Breast epithelium (tissue), 4 donors: ENCODE measurements at regions not wholly inside any gene's neighbourhood (a gene's known extent, or its start where the extent isn't known, plus 50 kb on each side); places are given as distances from the start of the nearest gene placed in this dataset.

ENCODE experiments used
- DNase-seq, 2 donors: peaks; one replicate each; pipeline ENCODE4 v3.0.0-alpha.2; 2019; ENCODE audit warnings: low spot score in 2 of 2
- H3K27ac ChIP-seq, 2 donors: fragments of 200-600 bp; sonication (generic) in 1 of 2; one replicate each; pipeline ENCODE4 v1.5.1; 2016 to 2019; ENCODE audit warnings: mild to moderate bottlenecking in 1 of 2
- H3K27me3 ChIP-seq, 2 donors: fragments of 200-600 bp; sonication (generic) in 1 of 2; one replicate each; pipeline versions ENCODE4 v1.5.1 to v1.6.0; 2017 to 2019; ENCODE audit warnings: control low read depth in 1 of 2, mild to moderate bottlenecking in 1 of 2
- H3K36me3 ChIP-seq: fragments of 200-600 bp; one replicate; pipeline ENCODE4 v1.5.1; 2019
- H3K4me1 ChIP-seq, 2 donors: fragments of 200-600 bp; sonication (generic); one replicate each; pipeline ENCODE4 v1.5.1; 2016 to 2019; ENCODE audit warnings: control low read depth in 1 of 2
- H3K4me3 ChIP-seq, 3 donors: fragments of 200-600 bp; sonication (generic); 1 replicate in 2 of 3; 2 replicates in 1 of 3; pipeline ENCODE4 v1.5.1; 2016 to 2019; ENCODE audit warnings: mild to moderate bottlenecking in 3 of 3, moderate library complexity in 2 of 3
- H3K9me3 ChIP-seq, 2 donors: fragments of 200-600 bp; sonication (generic) in 1 of 2; one replicate each; pipeline ENCODE4 v1.5.1; 2016 to 2019; ENCODE audit warnings: control low read depth in 1 of 2
- CTCF ChIP-seq, 3 donors: fragments of 450-650 bp; IDR thresholded peaks; one replicate each; pipeline ENCODE4 v1.5.1; 2016 to 2017; ENCODE audit warnings: antibody characterized with exemption in 3 of 3, mild to moderate bottlenecking in 3 of 3, moderate library complexity in 3 of 3
- POLR2A ChIP-seq: fragments of 450-650 bp; IDR thresholded peaks from one replicate; pipeline ENCODE4 v1.6.1; 2016; ENCODE audit warnings: antibody characterized with exemption, mild to moderate bottlenecking, moderate library complexity
- POLR2AphosphoS5 ChIP-seq, 3 donors: sonication (generic); formaldehyde crosslinking; IDR thresholded peaks; one replicate each; pipeline ENCODE4 v1.6.1; 2017; ENCODE audit warnings: antibody characterized with exemption in 3 of 3
- intact Hi-C: fragments of 100-400 bp; cut with DNase I; formaldehyde crosslinking; loops from one replicate; pipeline ENCODE4 v1.15.1; 2023; ENCODE audit warnings: low total_unique reads

GRCh38 chr10:128429835-128430513 is 303.8 kb upstream of the MKI67 start:
- Histone ChIP-seq H3K27ac (no peak overlapping the region), H3K27me3 (peaks cover 0 to 16% of the 10 kb centered on the region in 2 donors), H3K9me3 (no peaks in the 10 kb centered on the region), H3K4me3 (no peak overlapping the region), H3K36me3 (no peaks in the 10 kb centered on the region), H3K4me1 (no peaks in the 10 kb centered on the region)
- intact Hi-C loops: loop anchor here (5.0 kb wide), 1 partner anchor 697 kb away; no protein-coding TSS in a partner anchor
- DNase-seq: no peak
- TF ChIP-seq POLR2A (no peak), POLR2AphosphoS5 (IDR thresholded peaks at IDR 0.05) (no peak), CTCF (IDR thresholded peaks at IDR 0.05) (no peak)

- Histone ChIP-seq H3K4me3 (no peak overlapping the region), H3K27me3 (peaks cover 0 to 27% of the 10 kb centered on the region in 2 donors), H3K4me1 (no peaks in the 10 kb centered on the region), H3K36me3 (no peaks in the 10 kb centered on the region), H3K27ac (no peak overlapping the region), H3K9me3 (no peaks in the 10 kb centered on the region)
- intact Hi-C loops: loop anchor here (5.0 kb wide), 1 partner anchor 696 kb away; no protein-coding TSS in a partner anchor
- DNase-seq: no peak
- TF ChIP-seq POLR2AphosphoS5 (IDR thresholded peaks at IDR 0.05) (no peak), POLR2A (no peak), CTCF (IDR thresholded peaks at IDR 0.05) (no peak)
Measured at GRCh38 chr10:128431083-128431482, 304.9 kb upstream of the MKI67 start.

- Histone ChIP-seq H3K36me3 (no peaks in the 10 kb centered on the region), H3K4me3 (no peak overlapping the region), H3K9me3 (no peaks in the 10 kb centered on the region), H3K4me1 (no peaks in the 10 kb centered on the region), H3K27me3 (peaks cover 0 to 31% of the 10 kb centered on the region in 2 donors), H3K27ac (no peak overlapping the region)
- intact Hi-C loops: loop anchor here (5.0 kb wide), 1 partner anchor 696 kb away; no protein-coding TSS in a partner anchor
- no peak for DNase-seq
- TF ChIP-seq POLR2A (no peak), POLR2AphosphoS5 (IDR thresholded peaks at IDR 0.05) (no peak), CTCF (IDR thresholded peaks at IDR 0.05) (no peak)
Measured at GRCh38 chr10:128431506-128431905, 305.3 kb upstream of the MKI67 start.

GRCh38 chr10:128432011-128432410 is 305.8 kb upstream of the MKI67 start:
- no peaks in the 10 kb centered on the region for H3K4me1 ChIP-seq
- peaks cover 0 to 33% of the 10 kb centered on the region in 2 donors for H3K27me3 ChIP-seq
- no peak for DNase-seq
- TF ChIP-seq POLR2A: no peak
- TF ChIP-seq CTCF (IDR thresholded peaks at IDR 0.05): no peak
- no peak for TF ChIP-seq POLR2AphosphoS5 (IDR thresholded peaks at IDR 0.05)
- intact Hi-C loops: loop anchor here (5.0 kb wide), 1 partner anchor 695 kb away; no protein-coding TSS in a partner anchor
- no peaks in the 10 kb centered on the region for H3K9me3 ChIP-seq
- no peaks in the 10 kb centered on the region for H3K36me3 ChIP-seq
- no peak overlapping the region for H3K4me3 ChIP-seq
- no peak overlapping the region for H3K27ac ChIP-seq

- H3K36me3 ChIP-seq: no peaks in the 10 kb centered on the region
- TF ChIP-seq POLR2AphosphoS5 (IDR thresholded peaks at IDR 0.05) (no peak), CTCF (IDR thresholded peaks at IDR 0.05) (no peak), POLR2A (no peak)
- H3K4me1 ChIP-seq: no peaks in the 10 kb centered on the region
- H3K27ac ChIP-seq: no peak overlapping the region
- intact Hi-C loops: loop anchor here (5.0 kb wide), 1 partner anchor 695 kb away; no protein-coding TSS in a partner anchor
- H3K4me3 ChIP-seq: no peak overlapping the region
- H3K27me3 ChIP-seq: peaks cover 0 to 30% of the 10 kb centered on the region in 2 donors
- H3K9me3 ChIP-seq: no peaks in the 10 kb centered on the region
- no peak for DNase-seq
Measured at GRCh38 chr10:128432423-128432822, 306.2 kb upstream of the MKI67 start.
